ENCODE measurements at regions not wholly inside any gene's neighbourhood (a gene's known extent, or its start where the extent isn't known, plus 50 kb on each side); places are given as distances from the start of the nearest gene placed in this dataset.

- 91% methylated on average over 3 of the region's 5 CpGs for WGBS (ENCODE audit: insufficient coverage)
- Histone ChIP-seq H3K27me3 (ENCODE audit: control insufficient read depth in 2 of 2, insufficient read depth in 2 of 2, low read length in 2 of 2) (no peaks in the 10 kb centered on the region), H3K4me2 (replicated peaks; ENCODE audit: extremely low read depth, low read length, poor library complexity, severe bottlenecking) (no peak overlapping the region), H3K4me3 (replicated peaks in 1 of 3; ENCODE audit: low read depth in 2 of 3, low read length in 3 of 3) (no peak overlapping the region), H4K20me1 (ENCODE audit: insufficient read depth, low read length) (no peaks in the 10 kb centered on the region), H3K36me3 (replicated peaks in 1 of 2; ENCODE audit: control insufficient read depth in 1 of 2, insufficient read depth in 2 of 2, low read length in 2 of 2) (no peaks in the 10 kb centered on the region), H2AFZ (ENCODE audit: insufficient read depth, low read depth, low read length, poor library complexity, severe bottlenecking) (no peak overlapping the region), H3K79me2 (ENCODE audit: insufficient read depth, low read length) (no peaks in the 10 kb centered on the region), H3K4me1 (ENCODE audit: control insufficient read depth in 1 of 2, insufficient read depth in 2 of 2, low read length in 2 of 2) (no peaks in the 10 kb centered on the region), H3K27ac (ENCODE audit: low read depth in 1 of 2, low read length in 2 of 2) (no peak overlapping the region), H3K9ac (ENCODE audit: insufficient read depth, low read length, poor library complexity, severe bottlenecking) (no peak overlapping the region), H3K9me3 (replicated peaks in 1 of 2; ENCODE audit: control insufficient read depth in 1 of 2, insufficient read depth in 1 of 2, low read length in 2 of 2) (no peaks in the 10 kb centered on the region)
- DNase-seq: peak in 1 of 3 donors; percentile 21
- H3K9me3 Mint-ChIP-seq: peaks cover 0 to 5% (median 0%) of the 10 kb centered on the region in 7 donors
- no peaks in the 10 kb centered on the region for H3K36me3 Mint-ChIP-seq
- H3K4me3 Mint-ChIP-seq: no peak overlapping the region
- intact Hi-C loops (cut with micrococcal nuclease): no loop called here
- peaks cover 17% of the 10 kb centered on the region for H3K4me1 Mint-ChIP-seq
- no peak for TF ChIP-seq CTCF (IDR thresholded peaks at IDR 0.05)
- peaks cover 15 to 31% (median 28%) of the 10 kb centered on the region in 3 donors for H3K27me3 Mint-ChIP-seq (ENCODE audit: low read depth in 3 of 3)
- H3K27ac Mint-ChIP-seq: peak overlapping the region in 2 of 7 donors; percentile 9 to 55
These were observed 57.9 kb upstream of the RUNX3 start for GRCh38 chr1:24987875-24988557.

- intact Hi-C loops (cut with micrococcal nuclease): no loop called here
- DNase-seq: no peak
- Mint-ChIP-seq H3K36me3 (no peaks in the 10 kb centered on the region), H3K4me1 (peaks cover 16% of the 10 kb centered on the region), H3K27me3 (ENCODE audit: low read depth in 3 of 3) (peaks cover 14 to 31% (median 28%) of the 10 kb centered on the region in 3 donors), H3K4me3 (no peak overlapping the region), H3K9me3 (peaks cover 0 to 5% (median 0%) of the 10 kb centered on the region in 7 donors), H3K27ac (peak overlapping the region in 1 of 7 donors; percentile 9)
- WGBS (ENCODE audit: insufficient coverage): 94% methylated on average over 11 of the region's 11 CpGs
- Histone ChIP-seq H4K20me1 (ENCODE audit: insufficient read depth, low read length) (no peaks in the 10 kb centered on the region), H3K9me3 (replicated peaks in 1 of 2; ENCODE audit: control insufficient read depth in 1 of 2, insufficient read depth in 1 of 2, low read length in 2 of 2) (no peaks in the 10 kb centered on the region), H2AFZ (ENCODE audit: insufficient read depth, low read depth, low read length, poor library complexity, severe bottlenecking) (no peak overlapping the region), H3K27me3 (ENCODE audit: control insufficient read depth in 2 of 2, insufficient read depth in 2 of 2, low read length in 2 of 2) (no peaks in the 10 kb centered on the region), H3K79me2 (ENCODE audit: insufficient read depth, low read length) (no peaks in the 10 kb centered on the region), H3K27ac (ENCODE audit: low read depth in 1 of 2, low read length in 2 of 2) (no peak overlapping the region), H3K4me3 (replicated peaks in 1 of 3; ENCODE audit: low read depth in 2 of 3, low read length in 3 of 3) (no peak overlapping the region), H3K36me3 (replicated peaks in 1 of 2; ENCODE audit: control insufficient read depth in 1 of 2, insufficient read depth in 2 of 2, low read length in 2 of 2) (no peaks in the 10 kb centered on the region), H3K4me1 (ENCODE audit: control insufficient read depth in 1 of 2, insufficient read depth in 2 of 2, low read length in 2 of 2) (no peaks in the 10 kb centered on the region), H3K9ac (ENCODE audit: insufficient read depth, low read length, poor library complexity, severe bottlenecking) (no peak overlapping the region), H3K4me2 (replicated peaks; ENCODE audit: extremely low read depth, low read length, poor library complexity, severe bottlenecking) (no peak overlapping the region)
- TF ChIP-seq CTCF (IDR thresholded peaks at IDR 0.05): no peak
These were observed 57.3 kb upstream of the RUNX3 start for GRCh38 chr1:24987424-24987823.
